HG02884 (cell line): ENCODE measurements at regions not wholly inside any gene's neighbourhood (a gene's known extent, or its start where the extent isn't known, plus 50 kb on each side); places are given as distances from the start of the nearest gene placed in this dataset.
"Not testable (repeated sequence)": the region's sequence is repeated elsewhere in the genome, so short reads cannot be mapped to it uniquely, and the experiment has no call there.

Source experiments
- ATAC-seq: cut with Tn5 transposase; IDR thresholded peaks from one replicate; pipeline ENCODE4 v1.9.1; 2021; ENCODE audit warnings: mild to moderate bottlenecking, moderate library complexity; ENCODE audit not compliant: unreplicated experiment

GRCh38 chr13:46467694-46468093, 80.6 kb upstream of the RUBCNL start:
- ATAC-seq, result not testable (repeated sequence)

- not testable (repeated sequence) for ATAC-seq
Observed at GRCh38 chr13:46466074-46466473, 79.0 kb upstream of the RUBCNL start.

DNA sequence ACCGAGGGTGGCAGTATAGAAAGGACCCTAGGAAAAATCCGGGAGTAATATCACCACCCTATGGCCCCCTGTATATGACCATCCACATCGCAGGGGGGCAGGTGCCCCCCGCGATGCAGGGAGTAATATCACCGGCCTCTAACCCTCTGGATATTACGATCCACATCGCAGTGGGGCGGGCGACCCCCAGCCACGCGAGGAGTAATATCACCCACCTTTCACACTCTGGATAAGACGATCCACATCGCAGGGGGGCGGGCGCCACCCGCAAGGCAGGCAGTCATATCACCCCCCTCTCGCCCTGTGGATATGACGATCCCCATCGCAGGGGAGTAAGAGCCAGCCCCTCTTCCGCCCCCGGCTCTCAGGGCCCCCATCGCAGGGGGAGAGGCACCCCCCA, 76.7 kb upstream of the RUBCNL start:
- ATAC-seq, result no peak

GRCh38 chr13:46460223-46460622, 73.2 kb upstream of the RUBCNL start:
- ATAC-seq, result not testable (repeated sequence)

DNA sequence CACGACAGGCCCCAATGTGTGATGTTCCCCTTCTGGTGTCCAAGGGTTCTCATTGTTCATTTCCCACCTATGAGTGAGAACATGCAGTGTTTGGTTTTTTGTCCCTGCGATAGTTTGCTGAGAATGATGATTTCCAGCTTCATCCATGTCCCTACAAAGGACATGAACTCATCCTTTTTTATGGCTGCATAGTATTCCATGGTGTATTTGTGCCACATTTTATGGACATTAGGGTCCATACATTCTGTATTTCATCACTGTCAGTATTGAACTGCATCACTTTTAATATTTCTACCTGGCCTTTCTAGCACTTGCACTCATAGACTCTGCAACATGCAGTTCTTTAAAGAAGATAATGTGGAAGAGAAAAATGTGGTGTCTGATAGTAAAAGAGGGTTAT, 70.2 kb upstream of the RUBCNL start:
- not testable (repeated sequence) for ATAC-seq

DNA sequence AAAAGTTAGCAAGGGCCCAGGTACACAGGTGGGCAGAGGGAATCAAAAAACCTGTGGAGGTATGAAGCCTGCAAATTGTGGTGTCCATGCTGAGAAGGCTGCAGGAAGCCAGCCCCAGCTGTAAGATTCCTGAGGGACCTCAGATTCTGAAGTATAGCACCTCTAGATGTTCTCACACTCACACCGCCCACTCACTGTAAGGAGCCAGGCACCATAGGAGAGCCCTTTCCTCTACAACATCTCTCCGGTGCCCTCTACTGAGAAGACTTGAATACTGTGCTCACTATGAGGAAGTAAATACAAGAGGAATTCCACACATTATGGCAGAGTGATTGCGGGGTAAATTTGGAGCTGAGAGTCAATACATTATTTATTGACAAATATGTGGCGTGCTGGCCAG, 68.9 kb upstream of the RUBCNL start:
- ATAC-seq, result peak; percentile 97

GRCh38 chr13:46451145-46451544, 64.1 kb upstream of the RUBCNL start:
- ATAC-seq, result not testable (repeated sequence)

GRCh38 chr13:46449949-46450348, 62.9 kb upstream of the RUBCNL start:
- not testable (repeated sequence) for ATAC-seq

DNA sequence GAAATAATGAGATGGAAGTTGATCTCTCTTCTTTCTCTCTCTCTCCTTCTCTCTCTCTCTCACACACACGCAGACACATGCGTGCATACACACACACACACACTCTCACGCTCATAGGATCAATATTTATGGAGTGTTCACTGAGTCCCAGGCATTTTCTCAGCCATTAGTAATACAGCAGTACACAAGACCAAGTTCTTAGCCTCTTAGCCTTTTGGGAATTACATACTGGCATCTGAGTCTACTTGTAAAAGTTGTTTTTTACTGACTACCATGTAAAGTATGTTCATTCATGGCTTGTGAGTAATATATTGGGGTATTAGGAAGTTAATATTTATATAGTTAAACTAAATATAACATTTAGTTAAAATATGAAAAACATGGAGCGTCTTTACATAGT, 61.1 kb upstream of the RUBCNL start:
- not testable (repeated sequence) for ATAC-seq

GRCh38 chr13:46437808-46438404, 50.9 kb upstream of the RUBCNL start:
- ATAC-seq, result not testable (repeated sequence)
